ENCODE measurements at regions not wholly inside any gene's neighbourhood (a gene's known extent, or its start where the extent isn't known, plus 50 kb on each side); places are given as distances from the start of the nearest gene placed in this dataset.

GRCh38 chr3:87057474-87057873 lies 66.5 kb upstream of the VGLL3 start:
- Histone ChIP-seq H3K9me3 (ENCODE audit: control insufficient read depth in 4 of 4, low read length in 3 of 4) (no peaks in the 10 kb centered on the region), H3K27ac (ENCODE audit: low read depth in 1 of 2, low read length in 2 of 2) (no peak overlapping the region), H3K9ac (ENCODE audit: low read depth in 1 of 2, low read length in 2 of 2) (no peak overlapping the region), H3K4me1 (ENCODE audit: control insufficient read depth in 4 of 4, insufficient read depth in 4 of 4, low read length in 3 of 4) (no peaks in the 10 kb centered on the region), H3K36me3 (ENCODE audit: control insufficient read depth in 4 of 4, insufficient read depth in 3 of 4, low read depth in 1 of 4, low read length in 3 of 4) (no peaks in the 10 kb centered on the region), H3K27me3 (ENCODE audit: control insufficient read depth in 4 of 4, insufficient read depth in 4 of 4, low read length in 3 of 4) (no peaks in the 10 kb centered on the region), H3K4me3 (ENCODE audit: low read depth in 1 of 3, low read length in 3 of 3) (no peak overlapping the region)
- DNase-seq (ENCODE audit: low spot score): no peak
- WGBS: 90% methylated on average over 1 of the region's 1 CpG
- TF ChIP-seq CTCF (IDR thresholded peaks at IDR 0.05; ENCODE audit: low read depth, low read length, missing input control) (no peak), NR2F2 (IDR thresholded peaks at IDR 0.05) (no peak)

DNA sequence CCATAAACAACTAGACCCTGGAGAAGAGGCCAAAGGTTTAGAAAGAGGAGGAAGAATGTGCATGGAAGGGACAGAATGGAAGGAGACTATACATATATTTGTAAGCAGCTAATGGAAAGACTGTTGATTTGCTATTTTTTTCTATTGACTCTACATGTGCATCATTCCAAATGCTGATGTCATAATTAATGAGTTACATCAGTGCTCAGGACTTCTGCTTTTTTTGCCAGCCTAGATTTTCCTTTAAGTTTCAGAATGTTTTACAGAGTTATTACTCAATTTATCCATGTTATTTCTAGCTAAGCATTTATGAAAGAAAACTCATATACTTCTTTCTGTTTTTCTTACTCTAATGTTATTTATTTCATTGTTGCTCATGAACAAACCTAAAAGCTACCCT lies 62.6 kb upstream of the VGLL3 start:
- H3K36me3 ChIP-seq (ENCODE audit: control insufficient read depth in 4 of 4, insufficient read depth in 3 of 4, low read depth in 1 of 4, low read length in 3 of 4): no peaks in the 10 kb centered on the region
- TF ChIP-seq FOXA2 (IDR thresholded peaks at IDR 0.05) (no peak), EGR1 (IDR thresholded peaks at IDR 0.05; ENCODE audit: low read depth in 2 of 2) (no peak), GABPA (IDR thresholded peaks at IDR 0.05 in 1 of 2, conservative IDR thresholded peaks at IDR 0.05 in 1 of 2) (no peak), RAD21 (IDR thresholded peaks at IDR 0.05) (no peak), HNF4G (IDR thresholded peaks at IDR 0.05) (no peak), SP1 (IDR thresholded peaks at IDR 0.05) (no peak), ATF3 (IDR thresholded peaks at IDR 0.05) (no peak), TAF1 (conservative IDR thresholded peaks at IDR 0.05) (no peak), YY1 (IDR thresholded peaks at IDR 0.05) (no peak), CTCF (IDR thresholded peaks at IDR 0.05; ENCODE audit: low read depth, low read length, missing input control) (no peak)
- TF ChIP-seq, protein P1, sequence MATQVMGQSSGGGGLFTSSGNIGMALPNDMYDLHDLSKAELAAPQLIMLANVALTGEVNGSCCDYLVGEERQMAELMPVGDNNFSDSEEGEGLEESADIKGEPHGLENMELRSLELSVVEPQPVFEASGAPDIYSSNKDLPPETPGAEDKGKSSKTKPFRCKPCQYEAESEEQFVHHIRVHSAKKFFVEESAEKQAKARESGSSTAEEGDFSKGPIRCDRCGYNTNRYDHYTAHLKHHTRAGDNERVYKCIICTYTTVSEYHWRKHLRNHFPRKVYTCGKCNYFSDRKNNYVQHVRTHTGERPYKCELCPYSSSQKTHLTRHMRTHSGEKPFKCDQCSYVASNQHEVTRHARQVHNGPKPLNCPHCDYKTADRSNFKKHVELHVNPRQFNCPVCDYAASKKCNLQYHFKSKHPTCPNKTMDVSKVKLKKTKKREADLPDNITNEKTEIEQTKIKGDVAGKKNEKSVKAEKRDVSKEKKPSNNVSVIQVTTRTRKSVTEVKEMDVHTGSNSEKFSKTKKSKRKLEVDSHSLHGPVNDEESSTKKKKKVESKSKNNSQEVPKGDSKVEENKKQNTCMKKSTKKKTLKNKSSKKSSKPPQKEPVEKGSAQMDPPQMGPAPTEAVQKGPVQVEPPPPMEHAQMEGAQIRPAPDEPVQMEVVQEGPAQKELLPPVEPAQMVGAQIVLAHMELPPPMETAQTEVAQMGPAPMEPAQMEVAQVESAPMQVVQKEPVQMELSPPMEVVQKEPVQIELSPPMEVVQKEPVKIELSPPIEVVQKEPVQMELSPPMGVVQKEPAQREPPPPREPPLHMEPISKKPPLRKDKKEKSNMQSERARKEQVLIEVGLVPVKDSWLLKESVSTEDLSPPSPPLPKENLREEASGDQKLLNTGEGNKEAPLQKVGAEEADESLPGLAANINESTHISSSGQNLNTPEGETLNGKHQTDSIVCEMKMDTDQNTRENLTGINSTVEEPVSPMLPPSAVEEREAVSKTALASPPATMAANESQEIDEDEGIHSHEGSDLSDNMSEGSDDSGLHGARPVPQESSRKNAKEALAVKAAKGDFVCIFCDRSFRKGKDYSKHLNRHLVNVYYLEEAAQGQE (IDR thresholded peaks at IDR 0.05): no peak
- TF ChIP-seq, protein P2, sequence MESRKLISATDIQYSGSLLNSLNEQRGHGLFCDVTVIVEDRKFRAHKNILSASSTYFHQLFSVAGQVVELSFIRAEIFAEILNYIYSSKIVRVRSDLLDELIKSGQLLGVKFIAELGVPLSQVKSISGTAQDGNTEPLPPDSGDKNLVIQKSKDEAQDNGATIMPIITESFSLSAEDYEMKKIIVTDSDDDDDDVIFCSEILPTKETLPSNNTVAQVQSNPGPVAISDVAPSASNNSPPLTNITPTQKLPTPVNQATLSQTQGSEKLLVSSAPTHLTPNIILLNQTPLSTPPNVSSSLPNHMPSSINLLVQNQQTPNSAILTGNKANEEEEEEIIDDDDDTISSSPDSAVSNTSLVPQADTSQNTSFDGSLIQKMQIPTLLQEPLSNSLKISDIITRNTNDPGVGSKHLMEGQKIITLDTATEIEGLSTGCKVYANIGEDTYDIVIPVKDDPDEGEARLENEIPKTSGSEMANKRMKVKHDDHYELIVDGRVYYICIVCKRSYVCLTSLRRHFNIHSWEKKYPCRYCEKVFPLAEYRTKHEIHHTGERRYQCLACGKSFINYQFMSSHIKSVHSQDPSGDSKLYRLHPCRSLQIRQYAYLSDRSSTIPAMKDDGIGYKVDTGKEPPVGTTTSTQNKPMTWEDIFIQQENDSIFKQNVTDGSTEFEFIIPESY (IDR thresholded peaks at IDR 0.05): no peak
- TF ChIP-seq, protein P3, sequence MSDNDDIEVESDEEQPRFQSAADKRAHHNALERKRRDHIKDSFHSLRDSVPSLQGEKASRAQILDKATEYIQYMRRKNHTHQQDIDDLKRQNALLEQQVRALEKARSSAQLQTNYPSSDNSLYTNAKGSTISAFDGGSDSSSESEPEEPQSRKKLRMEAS (IDR thresholded peaks at IDR 0.05): no peak

More for the DNA sequence above, 62.6 kb upstream of the VGLL3 start:
- Histone ChIP-seq H3K4me1 (ENCODE audit: control insufficient read depth in 4 of 4, insufficient read depth in 4 of 4, low read length in 3 of 4) (no peaks in the 10 kb centered on the region), H3K27me3 (ENCODE audit: control insufficient read depth in 4 of 4, insufficient read depth in 4 of 4, low read length in 3 of 4) (peaks cover 0 to 2% (median 0%) of the 10 kb centered on the region in 4 donors), H3K9ac (ENCODE audit: low read depth in 1 of 2, low read length in 2 of 2) (no peak overlapping the region), H3K4me3 (ENCODE audit: low read depth in 1 of 3, low read length in 3 of 3) (no peak overlapping the region), H3K27ac (ENCODE audit: low read depth in 1 of 2, low read length in 2 of 2) (no peak overlapping the region), H3K9me3 (ENCODE audit: control insufficient read depth in 4 of 4, low read length in 3 of 4) (no peaks in the 10 kb centered on the region)
- DNase-seq (ENCODE audit: low spot score): no peak
